ENCODE measurements at regions not wholly inside any gene's neighbourhood (a gene's known extent, or its start where the extent isn't known, plus 50 kb on each side); places are given as distances from the start of the nearest gene placed in this dataset.

DNA sequence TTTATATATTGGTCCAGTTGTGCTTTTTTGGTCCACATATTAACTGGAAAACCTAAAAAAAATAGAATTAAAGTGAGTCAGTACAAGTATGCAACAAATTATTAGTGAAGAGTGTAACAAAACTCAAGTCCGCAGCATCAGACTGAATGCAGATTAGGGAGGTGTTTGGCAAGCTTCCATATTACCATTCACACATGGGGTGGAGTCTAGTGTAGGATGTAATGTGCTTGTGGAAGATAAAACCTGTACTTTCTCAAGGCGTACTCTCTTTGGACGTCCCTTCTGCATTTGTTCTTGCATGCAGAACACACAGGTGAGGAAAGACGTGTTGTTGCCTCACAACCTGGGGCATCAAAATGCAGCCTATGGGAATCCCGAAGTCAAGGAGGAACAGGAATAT lies 668.7 kb downstream of the MRPL39 start:
- no peak for TF ChIP-seq CTCF (IDR thresholded peaks at IDR 0.05)
- no peak for TF ChIP-seq EP300 (IDR thresholded peaks at IDR 0.05; ENCODE audit: low read depth)

Data from transverse colon (tissue), 3 donors.